GM18861 (cell line): ENCODE measurements at regions not wholly inside any gene's neighbourhood (a gene's known extent, or its start where the extent isn't known, plus 50 kb on each side); places are given as distances from the start of the nearest gene placed in this dataset.
"Not testable (repeated sequence)": the region's sequence is repeated elsewhere in the genome, so short reads cannot be mapped to it uniquely, and the experiment has no call there.

Experiments
- ATAC-seq: cut with Tn5 transposase; IDR thresholded peaks from one replicate; pipeline ENCODE4 v1.9.1; 2021; ENCODE audit not compliant: unreplicated experiment

DNA sequence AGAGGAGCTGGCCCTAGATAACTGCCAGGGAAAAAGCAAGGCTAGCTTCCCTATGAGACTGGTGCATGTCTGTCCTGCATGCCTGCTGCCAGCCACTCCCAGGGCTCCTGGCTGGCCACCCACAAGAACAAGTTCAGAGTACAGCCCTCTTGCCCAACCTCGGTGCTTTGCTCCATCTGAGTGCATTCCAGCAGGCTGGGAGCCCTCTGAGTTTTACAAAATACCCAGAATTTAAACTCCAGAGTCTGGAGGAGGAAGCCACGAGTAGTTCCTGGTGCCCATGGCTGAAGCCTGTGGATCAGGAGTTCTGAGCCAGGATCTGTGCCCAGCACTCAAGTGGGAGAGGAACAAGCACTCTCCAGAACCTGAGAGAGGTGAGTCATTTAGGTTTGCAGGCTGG, 111.6 kb downstream of the MAGEE2 start:
- no peak for ATAC-seq

GRCh38 chrX:75655627-75656026, 129.4 kb downstream of the MAGEE2 start:
- ATAC-seq, result no peak

GRCh38 chrX:75649829-75650228, 127.0 kb upstream of the ZDHHC15 start:
- no peak for ATAC-seq

- no peak for ATAC-seq
These were observed 126.2 kb upstream of the ZDHHC15 start for GRCh38 chrX:75648803-75649588.

- no peak for ATAC-seq
These were observed 120.0 kb upstream of the ZDHHC15 start for GRCh38 chrX:75642811-75643361.

DNA sequence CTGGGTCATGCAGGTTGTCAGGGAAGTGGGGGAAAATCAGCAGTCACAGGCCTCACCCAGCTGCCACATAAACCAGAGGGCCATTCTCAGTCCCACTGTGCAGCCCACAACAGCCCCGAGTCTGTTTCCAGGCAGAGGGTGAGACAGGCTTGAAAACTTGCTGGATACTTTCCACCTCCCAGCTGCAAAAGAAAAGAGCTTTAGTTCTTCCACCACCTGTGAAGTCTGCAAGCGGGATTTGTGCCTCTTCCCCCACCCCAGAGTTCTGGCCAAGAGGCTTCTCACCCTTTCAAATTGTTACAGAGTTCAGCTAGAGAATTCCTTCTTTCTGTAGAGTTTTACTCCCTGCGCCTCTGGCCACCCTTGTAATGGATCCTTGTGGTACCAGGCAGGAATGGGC, 115.5 kb upstream of the ZDHHC15 start:
- ATAC-seq, result no peak

DNA sequence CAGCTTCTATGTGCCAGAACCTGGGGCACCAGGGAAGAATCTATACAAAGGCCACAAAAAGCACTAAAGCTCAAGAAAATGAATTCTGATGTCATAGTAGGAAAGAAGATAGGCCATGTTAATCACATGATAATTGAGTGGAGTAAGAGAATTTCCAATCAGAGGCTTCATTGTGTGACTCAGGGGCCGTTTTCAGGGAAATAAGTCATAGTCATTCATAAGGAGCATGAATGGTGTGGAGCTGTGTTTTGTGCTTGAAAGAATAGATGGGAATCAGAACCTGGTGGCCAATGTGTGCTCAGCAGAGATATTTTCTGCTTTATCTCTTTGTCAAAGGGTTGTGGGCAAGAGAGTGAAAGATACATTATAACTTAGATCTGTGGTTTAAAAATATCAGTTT, 102.4 kb upstream of the ZDHHC15 start:
- ATAC-seq, result no peak

DNA sequence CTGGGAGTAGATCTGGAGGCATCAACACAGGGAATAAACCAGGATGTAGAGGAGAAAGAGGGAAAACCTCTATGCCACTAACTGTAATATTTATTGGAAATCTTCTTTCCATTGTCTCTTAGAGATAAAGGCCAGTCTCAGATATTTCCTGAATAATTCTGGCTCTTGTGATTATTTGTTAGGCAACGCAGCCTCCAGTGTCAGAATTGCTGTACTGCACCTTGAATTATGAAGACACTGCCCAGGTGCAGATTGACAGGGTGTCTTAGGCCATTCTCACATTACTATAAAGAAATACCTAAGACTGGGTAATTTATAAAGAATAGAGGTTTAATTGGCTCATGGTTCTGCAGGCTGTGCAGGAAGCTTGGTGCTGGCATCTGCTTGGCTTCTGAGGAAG, 100.7 kb upstream of the ZDHHC15 start:
- no peak for ATAC-seq

- ATAC-seq, result no peak
These were observed 86.6 kb upstream of the ZDHHC15 start for GRCh38 chrX:75609406-75609805.

- peak; percentile 70 for ATAC-seq
These were observed 81.0 kb upstream of the ZDHHC15 start for GRCh38 chrX:75603833-75604232.

GRCh38 chrX:75602022-75602421, 79.2 kb upstream of the ZDHHC15 start:
- ATAC-seq, result not testable (repeated sequence)

GRCh38 chrX:75596178-75596577, 73.3 kb upstream of the ZDHHC15 start:
- no peak for ATAC-seq

DNA sequence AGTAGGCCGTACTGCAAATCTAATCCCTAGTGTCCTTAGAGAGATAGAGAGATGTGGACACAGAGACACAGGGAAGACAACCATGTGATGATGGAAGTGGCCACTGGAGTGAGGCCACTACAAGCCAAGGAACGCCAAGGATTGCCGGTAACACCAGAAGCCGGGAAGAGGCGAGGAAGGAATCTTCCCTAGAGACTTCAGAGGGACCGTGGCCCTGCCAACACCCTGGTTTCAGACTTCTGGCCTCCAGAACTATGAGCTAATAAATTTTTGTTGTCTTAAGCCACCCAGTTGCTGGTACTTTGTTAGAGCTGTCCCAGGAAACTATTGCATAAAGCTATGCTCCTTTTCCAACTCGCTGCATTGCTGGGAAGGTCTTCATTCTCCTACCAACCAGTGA, 70.3 kb upstream of the ZDHHC15 start:
- not testable (repeated sequence) for ATAC-seq

DNA sequence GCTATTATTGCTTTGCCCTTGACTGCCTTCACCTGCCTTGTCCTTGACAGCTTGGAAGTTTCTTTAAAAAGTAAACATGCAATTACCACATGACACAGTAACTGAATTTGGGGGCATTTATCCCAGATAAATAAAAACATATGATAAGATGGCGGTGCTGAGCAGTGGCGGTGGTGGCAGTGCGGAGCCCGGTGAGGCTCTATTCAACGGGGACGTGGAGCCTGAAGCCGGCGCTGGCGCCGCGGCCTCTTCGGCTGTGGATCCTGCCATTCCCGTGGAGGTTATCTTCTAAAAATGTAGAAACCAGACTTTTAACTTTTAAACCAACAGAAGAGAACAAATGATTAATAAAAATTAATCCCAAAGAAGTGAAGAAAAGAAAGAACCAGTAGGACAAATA, 59.7 kb upstream of the ZDHHC15 start:
- ATAC-seq, result no peak
